Hepatic stellate cell (primary cell): ENCODE measurements at regions not wholly inside any gene's neighbourhood (a gene's known extent, or its start where the extent isn't known, plus 50 kb on each side); places are given as distances from the start of the nearest gene placed in this dataset.

Source experiments
- DNase-seq: peaks from one replicate; pipeline ENCODE4 v3.0.0; 2011; ENCODE audit warnings: low spot score

GRCh38 chr2:226383461-226383860 lies 416.2 kb downstream of the IRS1 start:
- no peak for DNase-seq

DNA sequence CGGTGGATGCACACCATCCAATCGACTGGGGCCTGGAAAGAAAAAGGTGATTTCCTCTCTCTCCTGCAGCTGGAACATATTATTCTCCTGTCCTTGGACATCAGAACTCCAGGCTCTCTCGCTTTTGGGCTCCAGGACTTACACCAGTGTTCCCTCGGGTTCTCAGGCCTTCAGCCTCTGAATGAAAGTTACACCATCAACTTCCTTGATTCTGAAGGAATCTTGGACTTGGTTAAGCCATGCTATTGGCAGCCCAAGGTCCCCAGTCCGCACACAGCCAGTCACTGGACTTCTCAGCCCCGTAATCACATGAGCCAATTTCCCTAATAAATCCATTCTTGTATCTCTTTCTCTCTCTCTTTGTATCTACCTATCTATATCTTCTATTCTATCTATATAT lies 418.9 kb downstream of the IRS1 start:
- DNase-seq: no peak

DNA sequence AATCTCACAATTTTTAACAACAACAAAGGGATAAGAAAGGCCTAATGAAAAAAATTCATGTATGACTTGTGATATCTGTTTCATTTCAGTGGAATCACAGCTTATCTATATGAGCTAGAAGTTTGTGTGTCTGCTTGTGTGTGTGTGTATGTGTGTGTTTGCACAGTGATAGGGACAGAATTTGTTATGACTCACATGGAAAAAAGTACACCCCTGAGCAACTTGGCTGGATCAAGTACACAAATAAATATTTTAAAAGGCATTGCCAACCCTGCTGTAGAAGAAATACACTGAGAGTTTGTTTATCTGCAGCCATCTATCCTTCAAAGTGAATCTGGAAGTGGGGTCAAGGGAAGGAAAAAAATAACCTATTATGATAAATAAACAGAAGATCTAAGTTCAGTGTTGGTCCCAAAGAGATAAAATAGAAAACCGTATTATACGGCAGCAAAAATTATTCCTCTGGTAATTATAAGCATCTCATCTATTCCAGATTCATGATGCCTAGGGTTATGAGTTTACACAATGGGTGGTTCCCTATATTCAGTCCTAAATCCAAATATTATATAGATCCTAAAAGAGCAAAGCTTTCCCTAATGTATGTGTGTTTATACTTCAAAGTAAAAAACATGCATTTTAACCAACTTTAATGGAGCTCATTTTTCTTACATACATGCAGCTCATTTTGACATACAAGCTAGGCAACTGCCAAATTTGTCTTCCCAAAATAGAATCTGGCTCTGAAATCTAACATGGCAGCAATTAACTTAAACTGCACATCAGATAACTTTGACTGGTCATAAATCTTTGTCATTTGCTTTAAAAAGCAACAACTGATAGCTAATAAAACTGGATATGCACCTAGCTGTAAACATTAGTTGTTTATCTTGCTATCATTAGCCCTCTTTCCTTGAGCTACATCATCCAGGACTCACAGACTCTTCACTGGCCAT lies 420.6 kb downstream of the IRS1 start:
- DNase-seq: no peak

DNA sequence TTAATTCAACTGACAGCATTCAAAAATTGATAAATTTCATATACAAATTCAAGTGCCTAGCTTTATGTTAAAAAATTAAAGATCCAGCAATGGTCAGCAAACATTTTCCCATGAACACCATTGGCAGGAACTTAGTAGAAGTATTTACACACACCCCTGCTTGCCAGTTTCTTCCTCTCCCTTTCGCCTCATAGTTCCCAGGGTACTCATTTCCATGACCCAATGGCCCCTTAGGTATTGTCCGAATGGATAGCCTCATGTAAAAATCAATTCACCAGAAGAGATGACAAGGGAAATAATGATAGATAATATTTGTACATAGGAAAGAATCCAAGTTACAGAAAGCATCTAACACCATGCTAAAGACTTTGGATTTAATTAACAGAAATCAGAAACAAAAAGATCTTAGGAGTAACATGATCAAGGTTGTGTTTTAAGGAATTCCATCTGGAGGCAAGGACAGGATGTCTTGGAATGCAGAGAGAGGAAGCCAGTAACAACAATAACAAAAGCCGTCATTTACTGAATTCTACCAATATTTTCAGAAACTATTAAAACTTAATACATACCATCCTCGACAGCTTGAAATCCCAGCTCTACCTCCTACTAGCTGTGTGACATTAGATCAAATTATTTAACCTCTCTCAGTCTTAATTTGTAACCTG lies 423.0 kb downstream of the IRS1 start:
- DNase-seq: no peak

DNA sequence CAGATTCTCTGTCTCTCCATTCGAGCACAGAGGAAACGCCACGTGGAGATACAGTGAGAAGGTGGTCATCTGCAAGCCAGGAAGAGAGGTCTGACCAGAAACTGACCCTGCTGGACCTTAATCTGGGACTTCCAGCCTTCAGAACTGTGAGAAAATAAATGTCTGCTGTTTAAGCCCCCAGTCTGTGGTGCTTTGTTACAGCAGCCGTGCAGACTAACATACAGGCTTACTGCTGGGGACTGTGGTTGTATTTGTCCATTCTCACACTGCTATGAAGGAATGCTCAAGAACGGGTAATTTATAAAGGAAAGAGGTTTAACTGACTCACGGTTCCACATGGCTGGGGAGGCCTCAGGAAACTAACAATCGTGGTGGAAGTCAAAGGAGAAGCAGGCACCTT lies 432.7 kb downstream of the IRS1 start:
- DNase-seq: no peak

DNA sequence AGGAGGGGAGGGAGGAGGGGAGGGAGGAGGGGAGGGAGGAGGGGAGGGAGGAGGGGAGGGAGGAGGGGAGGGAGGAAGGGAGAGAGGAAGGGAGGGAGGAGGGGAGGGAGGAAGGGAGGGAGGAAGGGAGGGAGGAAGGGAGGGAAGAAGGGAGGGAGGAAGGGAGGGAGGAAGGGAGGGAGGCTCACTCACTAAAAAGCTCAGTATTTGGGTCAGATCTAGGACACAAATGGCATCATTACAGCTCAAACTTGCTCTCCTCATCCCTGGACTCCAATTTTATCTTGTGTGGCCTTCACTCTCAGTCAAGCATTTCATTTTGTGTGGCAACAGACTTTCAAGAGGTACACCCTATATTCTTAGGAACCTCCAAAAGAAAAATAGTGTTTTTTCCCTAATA lies 435.4 kb downstream of the IRS1 start:
- no peak for DNase-seq

- DNase-seq: peak; percentile 10
These were observed 436.6 kb downstream of the IRS1 start for GRCh38 chr2:226362980-226363379.

GRCh38 chr2:226360658-226361057 lies 439.0 kb downstream of the IRS1 start:
- DNase-seq: no peak

DNA sequence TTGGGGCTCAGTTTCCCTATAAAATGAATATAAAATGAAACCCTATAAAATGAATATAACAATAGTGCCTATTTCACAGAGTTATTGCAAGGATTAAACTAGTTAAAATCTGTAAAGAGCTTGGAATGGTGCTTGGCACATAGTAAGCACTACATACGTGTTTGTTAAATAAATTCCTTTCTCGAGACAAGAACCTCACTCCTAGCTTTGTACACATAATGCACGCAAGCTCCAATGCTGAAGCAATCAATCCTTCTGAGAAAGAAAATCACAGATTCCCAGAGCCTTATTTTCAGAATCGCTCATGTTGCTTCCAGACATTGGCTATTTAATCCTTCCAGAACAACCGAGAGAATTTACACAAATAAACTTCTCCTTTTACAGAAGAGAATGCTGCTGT lies 440.9 kb downstream of the IRS1 start:
- no peak for DNase-seq

DNA sequence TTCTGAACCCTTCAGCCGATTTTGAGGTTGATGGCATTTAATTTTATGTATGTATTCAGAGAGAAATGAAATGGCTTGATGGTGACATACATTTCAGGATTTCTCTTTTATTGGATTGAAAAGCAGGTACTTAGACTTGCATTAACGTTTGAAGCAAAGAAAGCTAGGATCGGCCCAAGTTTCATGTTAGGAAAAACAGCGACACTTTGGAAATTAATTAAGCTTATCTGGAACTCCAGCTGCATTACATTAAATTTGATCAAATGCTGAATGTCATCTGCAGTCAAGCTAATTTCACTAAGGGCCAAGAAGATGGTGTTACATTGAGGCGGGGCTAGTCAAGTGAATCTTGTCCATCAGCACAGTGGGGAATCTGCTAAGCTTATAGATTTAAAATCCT lies 441.8 kb downstream of the IRS1 start:
- DNase-seq: no peak

GRCh38 chr2:226355600-226355999 lies 444.0 kb downstream of the IRS1 start:
- no peak for DNase-seq

- DNase-seq: no peak
These were observed 445.2 kb downstream of the IRS1 start for GRCh38 chr2:226354434-226354833.

DNA sequence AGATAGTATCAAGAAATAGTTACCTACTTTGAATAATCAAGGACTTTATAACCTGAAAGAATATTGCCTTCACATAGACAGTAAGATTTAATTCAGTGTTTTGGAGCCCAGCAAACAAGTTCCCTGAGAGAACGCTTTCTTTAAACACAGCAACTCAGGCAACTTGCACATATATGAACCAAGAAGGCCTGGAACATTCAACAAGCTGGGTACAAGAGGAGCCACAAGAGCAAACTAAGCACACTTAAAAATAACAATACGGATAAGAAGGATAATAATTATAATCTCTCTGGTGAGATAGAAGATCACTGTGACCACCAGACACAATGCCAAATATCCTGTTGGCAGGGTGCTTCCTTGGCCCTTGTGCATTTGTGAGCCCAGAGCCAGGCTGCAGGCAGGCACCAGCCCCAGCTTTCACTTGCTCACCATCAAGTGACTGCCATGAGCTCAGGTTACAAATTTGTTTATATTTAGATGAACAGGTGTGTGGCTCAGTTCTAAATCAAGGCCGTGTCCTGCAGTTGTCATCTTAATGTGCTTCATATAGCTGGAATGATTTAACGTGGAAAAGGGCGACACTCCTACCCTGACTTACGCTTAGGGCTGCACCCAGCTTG lies 446.6 kb downstream of the IRS1 start:
- no peak for DNase-seq

- no peak for DNase-seq
These were observed 447.9 kb downstream of the IRS1 start for GRCh38 chr2:226351711-226352110.

GRCh38 chr2:226339616-226340015 lies 460.0 kb downstream of the IRS1 start:
- no peak for DNase-seq

- no peak for DNase-seq
These were observed 460.8 kb downstream of the IRS1 start for GRCh38 chr2:226338825-226339224.

GRCh38 chr2:226337941-226338600 lies 461.5 kb downstream of the IRS1 start:
- DNase-seq: no peak

DNA sequence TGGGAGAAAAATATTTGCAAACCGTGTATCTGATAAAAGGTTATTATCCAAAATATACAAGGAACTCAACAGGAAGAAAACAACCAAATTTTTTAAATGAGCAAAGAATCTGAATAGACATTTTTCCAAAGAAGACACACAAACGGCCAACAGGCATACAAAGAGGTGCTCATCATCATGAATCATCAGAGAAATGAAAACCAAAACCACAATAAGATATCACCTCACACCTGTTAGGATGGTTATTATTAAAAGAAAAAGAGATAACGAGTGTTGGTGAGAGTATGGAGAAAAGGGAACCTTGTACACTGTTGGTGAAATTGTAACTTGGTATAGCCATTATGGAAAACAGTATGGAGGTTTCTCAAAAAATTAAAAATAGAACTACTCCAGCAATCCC lies 463.3 kb downstream of the IRS1 start:
- no peak for DNase-seq

DNA sequence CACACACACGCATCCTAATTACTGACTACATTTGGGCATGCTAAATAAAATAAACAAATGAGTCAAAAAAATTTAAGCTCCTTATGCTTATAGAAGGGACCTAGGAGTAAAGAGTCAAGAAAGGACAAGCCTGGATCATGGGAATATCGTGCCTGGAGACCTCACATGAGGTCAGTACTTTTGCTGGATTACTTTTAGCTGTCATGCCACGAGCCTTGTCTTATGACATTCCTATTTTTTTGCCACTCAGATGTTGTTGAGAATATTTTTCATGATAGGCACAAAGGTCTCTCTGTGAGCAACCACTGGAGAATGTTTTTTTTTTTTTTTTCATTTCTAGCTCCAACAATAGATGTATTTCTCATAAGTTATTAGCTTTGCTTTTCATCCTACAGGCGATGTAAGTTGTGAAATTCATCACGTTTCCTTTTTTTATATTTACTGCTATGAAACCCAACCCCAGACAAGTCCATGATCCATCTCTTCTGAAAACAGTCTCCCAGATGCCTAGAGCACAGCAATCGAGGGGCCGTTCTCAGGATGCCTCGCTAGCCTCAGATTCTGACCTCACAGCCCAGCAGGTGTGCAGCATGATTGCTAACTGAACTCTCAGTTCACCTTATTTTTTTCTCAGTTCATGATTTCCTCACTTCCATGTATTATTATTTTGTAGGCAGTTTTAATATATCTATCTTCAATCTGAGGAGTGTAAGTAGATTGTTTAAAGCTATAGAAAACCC lies 464.5 kb downstream of the IRS1 start:
- DNase-seq: peak; percentile 9

DNA sequence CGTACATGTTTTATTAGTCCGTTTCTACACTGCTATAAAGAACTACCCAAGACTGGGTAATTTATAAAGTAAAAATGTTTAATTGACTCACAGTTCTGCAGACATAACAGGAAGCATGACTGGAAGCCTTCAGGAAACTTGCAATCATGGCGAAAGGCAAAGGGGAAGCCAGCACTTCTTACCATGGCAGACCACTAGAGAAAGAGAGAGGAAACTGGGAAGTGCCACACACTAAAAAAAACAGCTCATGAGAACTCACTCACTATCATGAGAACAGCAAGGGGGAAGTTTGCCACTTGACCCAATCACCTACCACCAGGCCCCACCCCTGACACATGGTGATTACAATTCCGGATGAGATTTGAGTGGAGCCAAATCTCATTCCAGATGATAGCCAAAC lies 466.2 kb downstream of the IRS1 start:
- no peak for DNase-seq

DNA sequence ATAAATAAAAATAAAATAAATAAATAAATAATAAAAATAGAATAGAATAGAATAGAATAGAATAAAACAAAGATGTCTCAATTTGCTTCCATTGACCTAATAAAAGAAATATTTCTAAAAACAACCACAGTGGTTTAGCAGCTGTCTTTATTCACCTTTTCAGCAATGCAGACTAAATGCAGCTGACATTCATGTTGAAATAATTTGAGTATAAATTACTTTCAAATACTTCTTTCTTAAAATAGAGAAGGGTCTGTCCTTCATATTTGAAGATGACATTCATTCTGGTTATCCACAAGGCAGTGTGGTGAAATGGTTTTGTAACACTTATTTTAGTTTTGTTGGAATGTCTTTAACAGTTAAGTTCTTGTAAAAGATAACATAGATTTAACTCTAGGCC lies 469.4 kb downstream of the IRS1 start:
- DNase-seq: no peak

DNA sequence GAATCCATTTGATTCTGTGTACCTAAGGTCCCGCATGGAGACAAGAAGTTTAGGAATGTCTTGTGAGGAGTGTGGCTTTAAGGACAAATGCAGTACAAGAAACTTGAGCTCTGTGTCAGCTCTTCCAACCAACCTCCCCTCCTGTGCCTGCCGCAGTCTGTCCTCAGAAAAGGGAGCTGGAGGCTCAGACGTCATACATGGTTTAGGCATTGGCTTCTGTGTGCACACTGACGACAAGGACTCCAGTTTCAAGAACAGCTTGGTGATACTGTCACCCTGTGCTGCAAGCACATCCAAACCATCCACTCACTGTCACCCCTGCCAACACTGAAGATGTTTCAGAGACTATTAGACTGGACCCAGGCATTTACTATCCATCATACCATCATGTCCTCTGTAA lies 470.4 kb downstream of the IRS1 start:
- no peak for DNase-seq
